CD4-positive, alpha-beta T cell treated with Interleukin-1 beta for 1 hour (primary cell): ENCODE measurements at regions not wholly inside any gene's neighbourhood (a gene's known extent, or its start where the extent isn't known, plus 50 kb on each side); places are given as distances from the start of the nearest gene placed in this dataset.

Source experiments
- DNase-seq, 2 donors: peaks; one replicate each; pipeline ENCODE4 v3.0.0-alpha.2; 2020 to 2022

GRCh38 chr17:34113089-34113488 lies 142.0 kb upstream of the CCL2 start:
- no peak for DNase-seq

GRCh38 chr17:34114174-34114573 lies 140.9 kb upstream of the CCL2 start:
- no peak for DNase-seq

GRCh38 chr17:34116306-34116705 lies 138.8 kb upstream of the CCL2 start:
- DNase-seq: no peak

- no peak for DNase-seq
These were observed 137.8 kb upstream of the CCL2 start for GRCh38 chr17:34117332-34117731.

GRCh38 chr17:34117811-34118210 lies 137.3 kb upstream of the CCL2 start:
- no peak for DNase-seq

DNA sequence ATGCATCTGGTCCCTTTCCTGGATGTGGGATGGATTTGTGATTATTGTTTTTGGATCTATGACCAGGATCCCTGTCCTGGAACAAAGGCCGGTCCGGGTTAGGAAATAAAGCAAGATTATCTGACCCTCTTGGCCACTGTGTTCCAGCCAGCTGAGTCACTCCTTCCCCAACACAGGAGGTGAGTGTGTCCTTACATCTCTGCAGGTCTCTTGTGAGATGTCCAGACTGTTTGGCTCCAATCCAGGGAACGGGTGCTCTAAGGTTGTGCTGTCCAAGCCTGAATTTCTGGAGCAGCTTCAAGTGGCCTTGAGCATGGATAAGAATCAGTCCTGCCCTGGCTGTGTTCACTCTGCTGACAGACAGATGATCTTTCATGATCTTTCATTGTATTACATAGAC lies 136.5 kb upstream of the CCL2 start:
- no peak for DNase-seq

GRCh38 chr17:34121311-34121710 lies 133.8 kb upstream of the CCL2 start:
- DNase-seq: no peak

GRCh38 chr17:34122515-34122914 lies 132.6 kb upstream of the CCL2 start:
- DNase-seq: no peak

- no peak for DNase-seq
These were observed 130.1 kb upstream of the CCL2 start for GRCh38 chr17:34125010-34125409.

GRCh38 chr17:34125921-34126320 lies 129.2 kb upstream of the CCL2 start:
- DNase-seq: no peak

DNA sequence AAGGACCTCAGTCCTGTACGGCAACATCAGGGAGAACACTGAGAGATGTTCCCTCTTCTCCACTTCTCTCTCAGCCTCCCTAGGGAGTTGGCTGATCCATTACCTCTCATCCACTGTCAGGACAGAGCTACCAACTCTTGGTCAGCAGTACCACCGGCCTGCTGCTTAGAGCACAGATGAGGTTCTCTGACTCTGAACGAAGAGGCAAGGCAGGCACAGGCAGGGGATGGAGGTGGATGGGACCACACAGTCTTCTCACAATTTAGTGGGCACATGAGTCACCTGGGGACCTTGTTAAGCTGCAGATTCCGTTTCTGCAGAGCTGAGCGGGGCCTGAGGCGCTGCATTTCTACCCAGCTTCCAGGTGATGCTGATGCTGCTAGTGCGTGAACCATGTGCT lies 128.6 kb upstream of the CCL2 start:
- no peak for DNase-seq

GRCh38 chr17:34126965-34127364 lies 128.1 kb upstream of the CCL2 start:
- DNase-seq: no peak

DNA sequence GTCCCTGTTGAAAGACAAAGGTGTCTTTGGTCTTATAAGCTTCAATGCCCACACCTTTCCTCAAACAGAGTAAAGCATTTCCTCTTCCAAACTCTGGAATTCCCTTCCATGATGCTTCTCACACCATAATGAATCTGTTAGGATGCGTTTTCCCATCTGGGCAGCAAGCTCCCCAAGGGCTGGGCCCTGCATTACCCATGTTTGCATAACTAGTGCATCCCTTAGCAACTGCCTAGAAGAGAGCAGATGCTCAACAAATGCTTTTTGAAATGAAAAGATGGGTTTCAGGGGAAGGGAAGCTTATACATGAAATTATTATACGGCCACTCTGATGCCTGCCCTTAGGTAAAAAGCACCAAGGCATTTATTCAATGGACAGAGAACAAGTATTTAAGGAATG lies 124.5 kb upstream of the CCL2 start:
- DNase-seq: no peak

DNA sequence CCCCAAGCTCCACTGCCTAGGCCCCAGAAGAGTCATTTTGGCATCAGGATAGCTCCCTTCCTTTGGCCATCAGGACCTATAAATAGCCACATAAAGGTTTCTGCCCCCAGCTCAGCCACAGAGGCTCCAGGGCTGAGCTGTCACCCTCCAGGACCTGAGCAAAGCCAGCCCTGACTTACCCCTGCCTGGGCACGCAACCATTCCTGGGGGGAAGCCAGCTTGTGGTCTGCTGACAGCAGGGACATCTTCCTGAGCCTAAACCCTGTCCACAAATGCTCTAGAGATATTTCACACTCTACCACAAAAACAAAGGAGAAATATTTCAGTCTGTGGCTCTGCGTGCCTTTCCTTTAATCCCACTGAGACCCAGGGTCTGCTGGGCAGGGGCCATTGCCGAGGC lies 123.7 kb upstream of the CCL2 start:
- DNase-seq: no peak

- DNase-seq: no peak
These were observed 121.7 kb upstream of the CCL2 start for GRCh38 chr17:34133350-34133749.

DNA sequence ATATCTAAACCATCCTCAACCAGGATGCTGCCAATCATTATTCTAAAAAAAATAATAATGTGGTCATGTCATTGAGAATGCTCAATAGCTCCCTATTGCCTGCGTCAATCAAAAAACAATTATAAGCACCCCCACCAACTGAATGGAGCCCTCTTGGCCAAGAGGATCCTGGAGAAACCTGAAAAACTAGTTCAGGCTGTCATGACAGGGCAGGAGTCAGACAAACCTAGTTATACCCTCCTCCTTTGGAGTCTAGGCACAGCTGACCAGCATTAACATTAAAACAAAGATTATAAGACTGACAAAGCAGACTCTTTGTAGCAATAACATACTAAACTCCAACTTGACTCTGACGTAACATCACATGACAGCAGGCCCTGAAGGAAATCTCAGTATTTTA lies 119.2 kb upstream of the CCL2 start:
- DNase-seq: no peak

- no peak for DNase-seq
These were observed 115.1 kb upstream of the CCL2 start for GRCh38 chr17:34140006-34140405.

GRCh38 chr17:34141590-34141989 lies 113.5 kb upstream of the CCL2 start:
- no peak for DNase-seq

- no peak for DNase-seq
These were observed 111.7 kb upstream of the CCL2 start for GRCh38 chr17:34143430-34143829.

- DNase-seq: peak; percentile 15 to 44
These were observed 108.5 kb upstream of the CCL2 start for GRCh38 chr17:34146440-34147043.

DNA sequence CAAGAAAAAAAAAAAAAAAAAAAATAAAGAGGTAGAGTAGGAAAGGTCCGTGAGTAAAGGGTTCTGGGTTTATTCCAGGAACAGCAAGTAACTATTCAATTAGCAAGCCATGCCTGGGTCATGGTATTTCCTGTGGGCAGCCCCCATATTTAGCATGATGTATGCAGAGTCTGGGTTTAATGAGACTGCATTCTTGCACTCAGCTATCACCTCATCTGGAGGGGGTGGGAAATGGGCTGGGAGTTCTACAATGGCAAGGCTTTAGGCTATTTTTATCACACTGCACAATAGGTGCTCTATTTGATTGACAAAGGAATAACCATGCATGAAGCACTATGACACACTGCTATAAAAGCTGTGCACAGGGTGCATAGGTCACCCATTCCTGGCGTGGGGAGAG lies 104.0 kb upstream of the CCL2 start:
- no peak for DNase-seq

GRCh38 chr17:34153991-34154390 lies 101.1 kb upstream of the CCL2 start:
- no peak for DNase-seq

DNA sequence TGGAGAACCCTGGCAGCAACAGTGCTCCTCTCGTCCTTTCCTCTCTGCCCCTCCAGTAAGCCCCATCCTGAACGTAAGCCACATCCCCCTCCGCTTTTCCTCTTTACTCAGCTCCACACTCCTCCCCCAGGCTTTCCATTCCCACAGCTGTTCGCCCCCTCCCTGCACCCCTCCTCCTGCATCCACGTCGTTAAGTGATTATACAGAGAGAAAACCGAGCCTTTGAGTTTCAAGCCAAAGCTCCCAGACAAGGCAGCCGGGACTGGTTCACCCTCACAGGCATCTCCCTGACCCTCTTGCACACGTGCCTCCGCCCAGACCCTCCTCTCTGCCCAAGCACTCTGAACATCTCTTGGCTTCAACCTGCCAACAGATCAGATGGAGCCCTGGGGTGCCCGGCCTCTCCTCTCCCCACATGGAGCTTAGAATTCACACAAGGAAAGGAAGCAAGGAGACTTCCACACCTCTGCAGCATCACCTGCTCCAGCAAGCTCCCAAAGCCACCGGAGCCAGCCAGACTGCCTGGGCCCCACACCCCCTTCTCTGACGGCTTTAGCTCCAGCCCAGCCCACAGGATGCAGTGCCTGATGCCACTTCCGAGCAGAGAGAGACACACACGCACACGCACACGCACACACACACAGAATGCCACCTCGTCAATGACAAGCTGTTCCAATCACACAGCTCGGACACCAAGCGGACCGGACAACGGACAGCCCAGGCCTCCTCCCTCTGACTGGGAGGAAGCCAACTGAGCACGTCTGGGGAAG lies 99.9 kb upstream of the CCL2 start:
- DNase-seq: no peak

DNA sequence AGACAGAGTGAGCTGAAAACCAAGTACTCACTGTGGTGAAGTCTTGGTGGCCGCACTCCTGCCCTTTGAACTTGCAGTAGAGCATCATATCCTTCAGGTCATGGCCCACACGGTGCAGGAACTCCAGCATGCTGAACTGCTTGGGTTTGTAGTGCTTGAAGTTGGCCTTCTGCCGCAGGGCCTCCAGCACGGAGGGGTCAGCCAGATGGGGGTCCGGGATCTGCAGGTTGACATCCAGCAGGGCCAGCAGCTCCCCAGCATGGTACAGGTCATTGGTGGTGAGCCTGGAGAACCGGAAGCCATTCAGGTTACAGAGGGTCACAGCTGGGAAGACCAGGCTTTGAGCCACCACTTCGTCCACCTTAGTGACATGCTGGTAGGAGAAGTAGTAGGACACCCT lies 99.1 kb upstream of the CCL2 start:
- no peak for DNase-seq

DNA sequence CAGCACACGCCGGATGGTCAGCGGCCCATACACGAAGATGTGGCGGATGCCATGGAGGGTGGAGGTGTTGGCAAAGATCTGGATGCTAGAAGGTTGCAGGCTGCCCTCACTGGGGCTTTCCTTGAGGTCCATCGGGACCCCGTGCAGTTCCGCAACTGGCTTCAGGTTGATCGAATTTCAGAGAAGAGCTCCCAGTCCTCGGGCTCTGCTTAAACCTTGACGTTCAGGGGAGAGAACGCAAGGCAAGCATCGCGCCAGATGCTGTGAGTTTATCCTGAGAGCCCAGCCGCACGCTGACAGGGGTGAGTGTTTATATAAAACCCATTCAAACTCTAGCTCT lies 98.7 kb upstream of the CCL2 start:
- DNase-seq: no peak
